Activated CD4-positive, alpha-beta T cell treated with anti-CD3 and anti-CD28 coated beads for 48 hours (primary cell): ENCODE measurements at regions not wholly inside any gene's neighbourhood (a gene's known extent, or its start where the extent isn't known, plus 50 kb on each side); places are given as distances from the start of the nearest gene placed in this dataset.
"Not testable (repeated sequence)": the region's sequence is repeated elsewhere in the genome, so short reads cannot be mapped to it uniquely, and the experiment has no call there.

ENCODE experiments used
- DNase-seq: peaks from one replicate; pipeline ENCODE4 v3.0.0-alpha.2; 2020

- no peak for DNase-seq
Measured at GRCh38 chr2:183465048-183465447, 340.8 kb downstream of the NUP35 start.

GRCh38 chr2:183474912-183475695, 350.9 kb downstream of the NUP35 start:
- DNase-seq: no peak

GRCh38 chr2:183476490-183476889, 352.2 kb downstream of the NUP35 start:
- DNase-seq: no peak

GRCh38 chr2:183477296-183477695, 353.1 kb downstream of the NUP35 start:
- no peak for DNase-seq

GRCh38 chr2:183478941-183479595, 354.8 kb downstream of the NUP35 start:
- not testable (repeated sequence) for DNase-seq

GRCh38 chr2:183487326-183487725, 363.1 kb downstream of the NUP35 start:
- no peak for DNase-seq

GRCh38 chr2:183488421-183488820, 364.2 kb downstream of the NUP35 start:
- DNase-seq: no peak

GRCh38 chr2:183490489-183490888, 366.2 kb downstream of the NUP35 start:
- no peak for DNase-seq

- DNase-seq: no peak
Measured at GRCh38 chr2:183490914-183491313, 366.7 kb downstream of the NUP35 start.

GRCh38 chr2:183493040-183493439, 368.8 kb downstream of the NUP35 start:
- no peak for DNase-seq

- DNase-seq: no peak
Measured at GRCh38 chr2:183495079-183495478, 370.8 kb downstream of the NUP35 start.

GRCh38 chr2:183495589-183496267, 371.5 kb downstream of the NUP35 start:
- DNase-seq: no peak

- no peak for DNase-seq
Measured at GRCh38 chr2:183497861-183498260, 373.6 kb downstream of the NUP35 start.

- no peak for DNase-seq
Measured at GRCh38 chr2:183505911-183506310, 381.7 kb downstream of the NUP35 start.

- no peak for DNase-seq
Measured at GRCh38 chr2:183511154-183511553, 386.9 kb downstream of the NUP35 start.

GRCh38 chr2:183519371-183520056, 395.3 kb downstream of the NUP35 start:
- no peak for DNase-seq

GRCh38 chr2:183521911-183522310, 397.7 kb downstream of the NUP35 start:
- no peak for DNase-seq

- no peak for DNase-seq
Measured at GRCh38 chr2:183522489-183523266, 398.4 kb downstream of the NUP35 start.

- DNase-seq: no peak
Measured at GRCh38 chr2:183530333-183530901, 406.2 kb downstream of the NUP35 start.

- no peak for DNase-seq
Measured at GRCh38 chr2:183532514-183532913, 408.3 kb downstream of the NUP35 start.

GRCh38 chr2:183533021-183533420, 408.8 kb downstream of the NUP35 start:
- no peak for DNase-seq

- no peak for DNase-seq
Measured at GRCh38 chr2:183536290-183536689, 412.0 kb downstream of the NUP35 start.
